HG02852 (cell line): ENCODE measurements at regions not wholly inside any gene's neighbourhood (a gene's known extent, or its start where the extent isn't known, plus 50 kb on each side); places are given as distances from the start of the nearest gene placed in this dataset.
"Not testable (repeated sequence)": the region's sequence is repeated elsewhere in the genome, so short reads cannot be mapped to it uniquely, and the experiment has no call there.

Experiments
- ATAC-seq: cut with Tn5 transposase; IDR thresholded peaks from one replicate; pipeline ENCODE4 v1.9.1; 2021; ENCODE audit warnings: mild to moderate bottlenecking, moderate library complexity; ENCODE audit not compliant: unreplicated experiment

DNA sequence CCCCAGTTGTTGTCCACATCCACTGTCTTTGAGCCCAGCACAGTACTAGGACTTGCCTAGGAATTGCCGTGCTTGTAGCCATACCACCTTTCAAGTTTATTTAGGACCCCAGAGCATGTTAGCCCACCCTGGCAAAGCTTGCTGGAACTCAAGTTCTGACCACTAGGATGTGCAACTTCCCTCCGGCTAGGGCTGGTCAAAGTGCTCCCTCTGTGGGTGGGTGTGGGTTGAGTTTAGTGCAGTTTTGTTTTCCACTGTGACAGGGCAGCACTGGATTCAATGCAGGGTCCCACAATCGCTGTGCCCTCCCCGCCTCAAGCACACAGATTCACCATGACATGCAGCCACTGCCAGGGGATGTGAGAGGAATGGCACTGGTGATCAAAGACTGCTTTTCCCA, 96.0 kb downstream of the RASGEF1B start:
- no peak for ATAC-seq

DNA sequence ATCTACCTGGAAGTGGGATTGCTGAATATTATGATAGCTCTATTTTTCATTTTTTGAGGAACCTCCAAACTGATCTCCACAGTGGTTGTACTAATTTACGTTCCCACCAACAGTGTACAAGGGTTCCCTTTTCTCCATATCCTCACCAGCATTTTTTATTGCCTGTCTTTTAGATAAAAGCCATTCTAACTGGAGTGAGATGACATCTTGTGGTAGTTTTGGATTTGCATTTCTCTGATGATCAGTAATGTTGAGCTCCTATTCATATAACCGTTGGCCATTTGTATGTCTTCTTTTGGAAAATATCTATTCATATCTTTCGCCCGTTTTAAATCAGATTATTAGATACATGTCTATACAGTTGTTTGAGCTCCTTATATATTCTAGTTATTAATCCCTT, 101.8 kb downstream of the RASGEF1B start:
- no peak for ATAC-seq

GRCh38 chr4:81366779-81367178, 104.9 kb downstream of the RASGEF1B start:
- ATAC-seq, result no peak

DNA sequence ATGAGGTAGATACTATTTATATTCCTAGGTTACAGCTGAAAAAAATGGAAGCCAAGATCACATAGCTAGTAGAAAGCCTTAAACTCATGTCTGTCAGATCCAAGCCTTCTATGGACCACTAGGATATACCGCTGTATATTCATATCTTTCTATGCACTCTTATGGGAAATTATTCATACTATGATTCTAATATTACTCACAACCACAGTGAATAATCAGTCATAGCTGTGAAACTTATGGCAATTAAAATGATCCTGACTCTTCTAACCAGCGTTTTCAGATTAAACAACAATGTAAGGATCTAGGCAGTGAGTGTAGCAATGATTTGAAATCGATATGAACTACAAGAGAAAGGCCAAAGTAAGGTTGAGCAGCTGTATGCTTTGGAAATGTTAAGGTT, 111.0 kb downstream of the RASGEF1B start:
- ATAC-seq, result no peak

DNA sequence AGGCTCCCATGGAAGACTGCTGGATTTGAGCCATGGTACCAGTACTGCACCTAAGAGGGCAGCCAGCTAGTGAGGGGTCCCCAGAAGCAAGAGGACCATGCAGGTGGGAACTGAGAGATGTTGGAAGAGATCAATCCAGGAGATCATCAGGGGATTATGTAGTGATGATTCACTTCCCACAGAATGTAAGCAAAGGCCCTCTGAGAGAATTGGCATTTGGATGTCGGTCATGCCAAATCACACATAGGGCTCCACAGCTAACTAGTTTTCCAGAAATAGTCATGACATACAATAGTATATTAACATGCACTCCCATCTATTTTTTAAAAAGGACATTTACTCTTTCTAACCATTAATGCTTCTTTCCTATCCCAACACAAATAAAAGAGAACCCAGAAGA, 112.5 kb downstream of the RASGEF1B start:
- no peak for ATAC-seq

GRCh38 chr4:81358154-81358553, 113.6 kb downstream of the RASGEF1B start:
- ATAC-seq, result no peak

DNA sequence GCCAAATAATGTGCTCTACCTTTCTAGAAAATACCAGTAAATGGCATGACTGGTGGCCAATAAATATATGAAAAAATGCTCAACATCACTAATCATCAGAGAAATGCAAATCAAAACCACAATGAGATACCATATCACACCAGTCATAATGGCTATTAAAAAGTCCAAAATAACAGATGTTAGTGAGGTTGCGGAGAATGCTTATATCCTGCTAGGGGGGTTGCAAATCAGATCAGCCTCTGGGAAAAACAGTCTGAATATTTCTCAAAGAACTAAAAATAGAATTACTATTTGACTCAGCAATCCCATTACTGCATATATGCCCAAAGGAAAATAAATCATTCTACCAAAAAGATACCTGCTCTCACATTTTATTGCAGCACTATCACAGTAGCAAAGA, 115.1 kb downstream of the RASGEF1B start:
- no peak for ATAC-seq

- no peak for ATAC-seq
These were observed 116.6 kb downstream of the RASGEF1B start for GRCh38 chr4:81355136-81355535.

GRCh38 chr4:81353861-81354260, 117.8 kb downstream of the RASGEF1B start:
- ATAC-seq, result no peak

GRCh38 chr4:81352446-81352835, 119.3 kb downstream of the RASGEF1B start:
- no peak for ATAC-seq

DNA sequence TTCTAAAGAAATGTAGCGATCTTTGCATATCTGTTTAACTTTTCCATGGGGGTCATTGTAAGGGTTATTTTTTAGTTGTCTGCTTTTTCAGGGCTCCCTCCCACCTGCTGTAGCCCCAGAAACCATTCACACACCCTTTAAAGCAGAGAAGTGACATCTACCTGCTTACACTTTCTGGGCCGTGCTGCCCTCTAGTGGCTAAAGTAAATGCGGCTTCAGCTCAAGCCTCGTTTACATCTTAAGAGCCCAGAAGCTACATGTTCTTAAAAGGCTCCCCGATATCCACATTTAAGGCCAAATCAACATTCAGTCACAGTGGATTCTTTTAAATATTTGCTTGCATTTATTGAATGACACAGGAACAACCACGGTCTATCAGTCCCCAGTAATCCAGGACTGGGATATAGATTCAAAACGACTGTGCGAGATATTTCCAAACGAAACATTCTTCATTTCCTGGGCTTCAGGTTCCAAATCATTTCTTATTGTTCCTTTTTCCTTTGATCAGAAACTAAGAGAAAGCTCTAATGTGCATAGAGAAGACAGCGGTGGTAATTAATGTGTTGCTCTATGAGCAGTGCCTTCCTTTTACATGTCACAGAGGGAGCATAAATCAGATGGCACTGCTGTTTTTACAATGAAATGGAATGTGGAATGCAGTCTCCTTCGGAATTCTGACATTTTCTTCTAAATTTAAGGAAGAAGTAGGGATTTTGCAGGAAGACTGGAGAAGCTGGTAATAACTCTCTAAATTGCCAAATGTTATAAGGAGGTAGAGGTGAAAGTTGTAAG, 119.9 kb downstream of the RASGEF1B start:
- peak; percentile 93 for ATAC-seq

DNA sequence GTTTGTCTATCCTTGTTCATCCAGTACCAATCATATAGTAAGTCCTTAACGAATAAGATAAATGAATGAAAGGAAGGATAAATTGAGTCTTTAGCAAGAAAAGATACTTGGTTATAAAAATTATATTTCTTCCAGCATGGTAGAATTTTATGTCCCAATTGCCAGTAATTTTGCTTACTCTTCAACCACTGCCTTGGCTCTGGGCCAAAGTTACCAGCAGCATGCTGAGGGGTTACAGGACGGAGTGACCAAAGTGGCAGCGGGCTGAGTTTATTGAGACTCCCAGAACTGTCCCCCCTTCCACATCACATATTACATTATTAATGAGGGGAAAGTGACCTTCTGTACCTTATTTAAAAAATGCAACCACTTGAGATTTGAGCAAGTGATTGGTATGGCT, 121.7 kb downstream of the RASGEF1B start:
- ATAC-seq, result no peak

GRCh38 chr4:81348778-81349094, 123.0 kb downstream of the RASGEF1B start:
- no peak for ATAC-seq

- ATAC-seq, result no peak
These were observed 123.5 kb downstream of the RASGEF1B start for GRCh38 chr4:81348086-81348777.

GRCh38 chr4:81346719-81347118, 125.0 kb downstream of the RASGEF1B start:
- ATAC-seq, result no peak

DNA sequence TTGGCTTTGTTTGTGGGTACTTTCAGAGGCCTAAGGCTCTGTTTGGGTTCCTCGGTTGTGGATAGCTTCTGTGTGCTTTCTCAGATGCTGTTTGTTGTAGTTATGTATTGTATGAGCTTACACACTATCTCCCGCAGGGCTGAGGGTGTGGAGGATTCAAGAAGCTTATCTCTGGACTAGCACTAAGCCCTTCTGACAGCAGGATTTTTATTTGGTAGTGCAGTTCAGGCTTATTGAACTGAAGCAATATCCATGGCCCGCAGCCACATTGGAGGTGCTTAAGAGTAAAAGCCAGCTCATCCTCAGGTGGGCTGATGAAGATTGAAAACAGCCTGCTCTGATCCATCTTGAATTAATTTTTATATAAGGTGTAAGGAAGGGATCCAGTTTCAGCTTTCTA, 128.2 kb downstream of the RASGEF1B start:
- no peak for ATAC-seq

GRCh38 chr4:81343046-81343445, 128.0 kb upstream of the PRKG2 start:
- ATAC-seq, result no peak

DNA sequence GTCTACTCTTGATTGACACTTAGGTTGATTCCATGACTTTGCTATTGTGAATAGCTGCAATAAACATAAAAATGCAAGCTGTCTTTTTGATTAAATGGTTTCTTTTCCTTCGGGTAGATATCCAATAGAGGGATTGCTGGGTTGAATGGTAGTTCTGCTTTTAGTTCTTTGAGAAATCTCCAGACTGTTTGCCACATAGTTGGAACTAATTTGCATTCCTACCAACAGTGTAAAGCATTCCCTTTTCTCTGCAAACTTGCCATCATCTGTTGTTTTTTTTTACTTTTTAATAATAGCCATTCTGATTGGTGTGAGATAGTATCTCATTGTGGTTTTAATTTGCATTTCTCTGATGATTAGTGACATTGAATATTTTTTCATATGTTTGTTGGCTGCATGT, 122.2 kb upstream of the PRKG2 start:
- ATAC-seq, result no peak

DNA sequence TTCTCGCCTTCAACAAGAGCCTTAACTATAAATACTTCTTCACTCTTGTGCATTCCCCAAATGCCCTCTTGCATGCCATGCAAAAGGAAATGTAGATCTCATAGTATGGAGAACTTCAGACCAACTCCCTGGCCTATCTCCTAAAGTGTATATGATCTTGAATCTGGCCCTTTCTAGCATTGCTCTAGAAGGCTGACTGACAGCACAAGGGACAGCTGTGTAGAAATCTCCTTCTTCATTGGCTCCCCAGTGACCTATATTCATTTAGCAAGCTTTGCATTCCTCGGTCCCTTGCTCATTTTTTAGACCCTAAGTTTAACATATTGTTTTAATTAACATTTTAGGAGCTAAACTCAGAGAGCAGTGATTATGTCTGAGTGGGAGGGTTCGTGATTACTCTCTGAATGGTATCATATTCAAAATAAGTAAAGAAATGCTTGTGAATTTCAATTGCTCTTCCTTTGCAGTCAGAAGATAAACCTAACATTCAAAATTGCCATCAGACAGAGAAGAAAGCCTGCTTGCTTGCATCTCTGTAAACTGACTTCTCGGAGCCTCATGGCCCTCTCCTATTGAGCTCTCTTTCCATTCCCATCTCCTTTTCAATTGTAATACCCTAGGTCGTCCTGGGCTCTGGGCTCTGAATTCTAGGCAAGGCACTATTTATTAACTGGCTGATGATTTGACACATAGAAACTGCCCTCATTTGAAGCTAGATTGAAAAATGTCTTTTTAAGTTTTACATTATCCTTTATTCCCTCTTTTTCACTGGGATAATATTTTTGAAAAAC, 120.3 kb upstream of the PRKG2 start:
- ATAC-seq, result no peak

DNA sequence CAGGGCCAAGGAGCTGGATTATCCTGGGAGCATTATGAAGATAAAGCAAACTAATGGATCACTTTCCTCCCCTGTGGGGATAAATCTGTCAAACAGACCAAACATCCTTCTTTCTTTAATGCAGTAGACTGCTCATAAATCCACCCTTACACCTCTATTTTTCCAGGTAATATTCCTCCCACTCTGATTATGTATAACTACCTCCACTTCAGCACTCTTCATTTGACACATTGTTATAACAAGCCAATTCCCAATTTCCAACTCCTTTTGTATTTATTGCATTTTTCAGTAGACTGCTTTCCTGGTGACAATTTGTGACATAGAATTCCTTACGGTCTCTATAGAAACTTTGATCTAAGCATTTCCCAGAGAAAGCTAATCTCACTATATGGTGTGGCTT, 115.0 kb upstream of the PRKG2 start:
- no peak for ATAC-seq

DNA sequence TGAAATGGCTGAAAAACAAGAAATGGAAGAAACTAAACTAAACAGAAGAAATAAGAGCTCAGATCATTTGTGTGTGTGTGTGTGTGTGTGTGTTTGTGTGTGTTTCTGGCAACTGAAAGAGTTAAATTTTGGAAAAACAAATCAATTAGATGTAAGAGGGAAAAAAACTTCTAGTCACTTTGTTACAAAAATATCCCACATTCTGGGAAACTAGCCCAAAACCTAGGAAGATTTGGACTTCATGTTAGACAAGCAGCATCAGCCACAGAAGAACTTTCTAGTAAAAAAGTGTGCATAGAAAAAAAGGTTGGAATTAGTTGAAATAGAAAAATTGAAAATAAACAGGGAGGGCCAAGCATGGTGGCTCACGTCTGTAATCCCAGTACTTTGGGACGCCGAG, 111.6 kb upstream of the PRKG2 start:
- ATAC-seq, result no peak

DNA sequence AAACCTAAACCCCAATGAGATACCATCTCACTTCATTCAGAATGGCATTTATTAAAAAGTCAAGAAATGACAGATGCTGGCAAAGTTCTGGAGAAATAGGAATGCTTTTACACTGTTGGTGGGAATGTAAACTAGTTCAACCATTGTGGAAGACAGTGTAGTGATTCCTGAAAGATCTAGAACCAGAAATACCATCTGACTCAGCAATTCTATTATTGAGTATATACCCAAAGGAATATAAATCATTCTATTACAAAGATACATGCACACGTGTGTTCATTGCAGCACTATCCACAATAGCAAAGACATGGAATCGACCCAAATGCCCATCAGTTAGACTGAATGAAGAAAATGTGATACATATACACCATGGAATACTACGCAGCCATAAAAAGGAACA, 109.6 kb upstream of the PRKG2 start:
- not testable (repeated sequence) for ATAC-seq
